HCT116 (cell line): ENCODE measurements at regions not wholly inside any gene's neighbourhood (a gene's known extent, or its start where the extent isn't known, plus 50 kb on each side); places are given as distances from the start of the nearest gene placed in this dataset.

Source experiments
- ATAC-seq: fragments of 200-7000 bp; cut with Tn5 transposase; 2 replicates; pipeline ENCODE4 v1.9.1; 2020; ENCODE audit warnings: mild to moderate bottlenecking, moderate library complexity
- BruUV-seq: library from RNA; stranded (reverse); fragments of 400-500 nt; replicated peaks from 2 replicates; lab custom pipeline; 2021; lab: Mats Ljungman, UMichigan
- CTCF ChIA-PET: fragments of 300-600 bp; sonication (Branson Sonifier 250); formaldehyde crosslinking; loops from one replicate; lab custom pipeline; 2021; ENCODE audit warnings: antibody characterized with exemption; lab: Charles Lee
- POLR2A ChIA-PET: fragments of 300-600, 350-600 bp; sonication (Branson Sonifier 250); formaldehyde crosslinking; loops from one replicate; lab custom pipeline; 2021; ENCODE audit warnings: antibody characterized with exemption; lab: Charles Lee
- RAD21 ChIA-PET, 2 experiments: fragments of 300-600 bp; sonication (Branson Sonifier 250); formaldehyde crosslinking; loops; one replicate each; lab custom pipeline; 2023; ENCODE audit warnings: low total read pairs in 2 of 2; ENCODE audit not compliant: uncharacterized antibody in 2 of 2, unreplicated experiment in 2 of 2, low non-redundant PET in 1 of 2; lab: Charles Lee
- DNase-seq: peaks from one replicate; pipeline ENCODE4 v3.0.0-alpha.2; 2010; ENCODE audit warnings: low read depth, low spot score
- H2AFZ ChIP-seq: fragments of 200-600 bp; shearing (Covaris generic), sonication (generic); 2 replicates; pipeline ENCODE4 v1.6.1; 2017; ENCODE audit warnings: low read depth, mixed run types, mixed read lengths, antibody characterized with exemption, low read length; ENCODE audit not compliant: poor library complexity, severe bottlenecking
- H3K27ac ChIP-seq: 2 replicates; pipeline ENCODE4 v1.5.1; 2012; ENCODE audit warnings: low read depth, low read length
- H3K27me3 ChIP-seq: fragments of 200-600 bp; sonication (generic); 2 replicates; pipeline ENCODE4 v1.6.1; 2016; ENCODE audit warnings: mixed run types, low read length, mixed read lengths; ENCODE audit not compliant: insufficient read depth
- H3K36me3 ChIP-seq, 2 experiments: fragments of 200-500 bp in 1 of 2; fragments of 200-600 bp in 1 of 2; sonication (Bioruptor generic) in 1 of 2; sonication (generic) in 1 of 2; 2 replicates each; pipeline versions ENCODE4 v1.5.1 to v1.6.1; 2014 to 2016; ENCODE audit warnings: low read length in 2 of 2, inconsistent platforms in 1 of 2, mixed read lengths in 1 of 2, mixed run types in 1 of 2; ENCODE audit not compliant: insufficient read depth in 2 of 2, control insufficient read depth in 1 of 2
- H3K4me1 ChIP-seq, 2 experiments: fragments of 200-600 bp in 1 of 2; sonication (generic) in 1 of 2; 2 replicates each; pipeline versions ENCODE4 v1.5.1 to v1.6.1; 2012 to 2017; ENCODE audit warnings: low read length in 2 of 2, inconsistent platforms in 1 of 2, mild to moderate bottlenecking in 1 of 2, mixed read lengths in 1 of 2, mixed run types in 1 of 2, moderate library complexity in 1 of 2; ENCODE audit not compliant: insufficient read depth in 2 of 2, control insufficient read depth in 1 of 2
- H3K4me2 ChIP-seq: fragments of 200-600 bp; sonication (generic); 2 replicates; pipeline ENCODE4 v1.6.1; 2017; ENCODE audit warnings: mixed run types, low read length, mixed read lengths
- H3K4me3 ChIP-seq, 2 experiments: fragments of 200-600 bp in 1 of 2; sonication (generic) in 1 of 2; replicated peaks in 1 of 2; 2 replicates each; pipeline ENCODE4 v1.5.1; 2011 to 2016; ENCODE audit warnings: low read length in 2 of 2, control low read depth in 1 of 2, low read depth in 1 of 2, mild to moderate bottlenecking in 1 of 2, mixed read lengths in 1 of 2, mixed run types in 1 of 2
- H3K79me2 ChIP-seq: fragments of 200-600 bp; sonication (generic); 2 replicates; pipeline ENCODE4 v1.6.1; 2017; ENCODE audit warnings: mild to moderate bottlenecking, mixed run types, low read length, moderate library complexity, mixed read lengths; ENCODE audit not compliant: insufficient read depth
- H3K9ac ChIP-seq: fragments of 200-600 bp; sonication (generic); 2 replicates; pipeline ENCODE4 v1.6.1; 2016; ENCODE audit warnings: low read length, mixed read lengths
- H3K9me2 ChIP-seq: fragments of 200-600 bp; sonication (generic), shearing (Covaris generic); 2 replicates; pipeline ENCODE4 v1.6.1; 2017; ENCODE audit warnings: mixed run types, mild to moderate bottlenecking, moderate library complexity; ENCODE audit not compliant: insufficient read depth
- H3K9me3 ChIP-seq, 2 experiments: fragments of 200-500 bp in 1 of 2; fragments of 200-600 bp in 1 of 2; sonication (Bioruptor generic) in 1 of 2; sonication (generic) in 1 of 2; 2 replicates each; pipeline ENCODE4 v1.6.1; 2014 to 2017; ENCODE audit warnings: low read length in 2 of 2, mixed read lengths in 2 of 2, inconsistent platforms in 1 of 2, low read depth in 1 of 2, mild to moderate bottlenecking in 1 of 2, mixed run types in 1 of 2, moderate library complexity in 1 of 2; ENCODE audit not compliant: control insufficient read depth in 1 of 2, insufficient read depth in 1 of 2
- H4K20me1 ChIP-seq: fragments of 200-600 bp; sonication (generic), shearing (Covaris generic); 2 replicates; pipeline ENCODE4 v1.6.1; 2017; ENCODE audit warnings: mixed run types, mild to moderate bottlenecking, moderate library complexity; ENCODE audit not compliant: insufficient read depth
- CBX3 ChIP-seq: IDR thresholded peaks from 2 replicates; pipeline ENCODE4 v1.6.1; 2012; ENCODE audit warnings: low read depth
- EZH2phosphoT487 ChIP-seq: fragments of 200-600 bp; IDR thresholded peaks from 2 replicates; pipeline ENCODE4 v1.6.1; 2018; ENCODE audit warnings: antibody characterized with exemption, borderline replicate concordance
- FOSL1 ChIP-seq: IDR thresholded peaks from 2 replicates; pipeline ENCODE4 v1.6.1; 2012; ENCODE audit warnings: low read depth
- JUND ChIP-seq: IDR thresholded peaks from 2 replicates; pipeline ENCODE4 v1.6.1; 2012
- SIN3A ChIP-seq: IDR thresholded peaks from 2 replicates; pipeline ENCODE4 v1.6.1; 2012; ENCODE audit warnings: low read depth
- SP1 ChIP-seq: IDR thresholded peaks from 2 replicates; pipeline ENCODE4 v1.6.1; 2012; ENCODE audit warnings: low read depth
- SRF ChIP-seq: IDR thresholded peaks from 2 replicates; pipeline ENCODE4 v1.6.1; 2012; ENCODE audit warnings: low read depth
- ZNF274 ChIP-seq: fragments of 200-500 bp; sonication (Bioruptor generic); IDR thresholded peaks from 2 replicates; pipeline ENCODE4 v1.6.1; 2014; ENCODE audit warnings: mild to moderate bottlenecking, low read depth, low read length, inconsistent platforms
- intact Hi-C: fragments of 100-400 bp; cut with micrococcal nuclease; formaldehyde crosslinking; loops from 2 replicates; pipeline ENCODE4 v1.10.0; 2022
- TF ChIP-seq, protein P1 (sequence below): IDR thresholded peaks from 2 replicates; pipeline ENCODE4 v1.6.1; 2012; ENCODE audit warnings: low read depth
- TF ChIP-seq, protein P2 (sequence below): IDR thresholded peaks from 2 replicates; pipeline ENCODE4 v1.6.1; 2011; ENCODE audit warnings: mild to moderate bottlenecking, low read length, moderate library complexity; ENCODE audit not compliant: insufficient replicate concordance; ENCODE audit errors: extremely low read depth
- TF ChIP-seq, protein P3 (sequence below): IDR thresholded peaks from 2 replicates; pipeline ENCODE4 v1.6.1; 2012

DNA sequence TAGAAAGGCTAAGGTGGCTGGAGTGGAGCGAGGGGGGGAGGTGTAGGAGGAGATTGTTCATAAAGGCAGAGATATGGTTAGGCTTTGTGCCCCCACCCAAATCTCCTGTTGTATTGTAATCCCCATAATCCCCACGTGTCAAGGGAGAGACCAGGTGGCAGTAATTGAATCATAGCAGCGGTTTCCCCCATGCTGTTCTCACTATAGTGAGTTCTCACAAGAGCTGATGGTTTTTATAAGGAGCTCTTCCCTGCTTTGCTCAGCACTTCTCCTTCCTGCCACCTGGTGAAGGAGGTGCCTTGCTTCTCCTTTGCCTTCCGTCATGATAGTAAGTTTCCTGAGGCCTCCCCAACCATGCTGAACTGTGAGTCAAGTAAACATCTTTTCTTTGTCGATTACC is 64.7 kb upstream of the CFAP161 start:
- H3K9ac ChIP-seq: no peak overlapping the region
- H3K36me3 ChIP-seq: no peaks in the 10 kb centered on the region
- H3K4me1 ChIP-seq: no peaks in the 10 kb centered on the region
- ChIA-PET RAD21 (no interaction called here), POLR2A (no interaction called here), CTCF (interaction anchor here (1.0 kb wide), 1 partner anchor 23 kb away, joined by 5 read pairs; no protein-coding TSS in a partner anchor)
- ATAC-seq: no peak
- no peak for DNase-seq
- H3K9me2 ChIP-seq: no peaks in the 10 kb centered on the region
- H3K27me3 ChIP-seq: no peaks in the 10 kb centered on the region
- no peak overlapping the region for H3K4me2 ChIP-seq
- no peak overlapping the region for H3K4me3 ChIP-seq
- H2AFZ ChIP-seq: no peak overlapping the region
- no peaks in the 10 kb centered on the region for H3K79me2 ChIP-seq
- no peaks in the 10 kb centered on the region for H3K9me3 ChIP-seq
- TF ChIP-seq CBX3: no peak
- TF ChIP-seq, protein P1, sequence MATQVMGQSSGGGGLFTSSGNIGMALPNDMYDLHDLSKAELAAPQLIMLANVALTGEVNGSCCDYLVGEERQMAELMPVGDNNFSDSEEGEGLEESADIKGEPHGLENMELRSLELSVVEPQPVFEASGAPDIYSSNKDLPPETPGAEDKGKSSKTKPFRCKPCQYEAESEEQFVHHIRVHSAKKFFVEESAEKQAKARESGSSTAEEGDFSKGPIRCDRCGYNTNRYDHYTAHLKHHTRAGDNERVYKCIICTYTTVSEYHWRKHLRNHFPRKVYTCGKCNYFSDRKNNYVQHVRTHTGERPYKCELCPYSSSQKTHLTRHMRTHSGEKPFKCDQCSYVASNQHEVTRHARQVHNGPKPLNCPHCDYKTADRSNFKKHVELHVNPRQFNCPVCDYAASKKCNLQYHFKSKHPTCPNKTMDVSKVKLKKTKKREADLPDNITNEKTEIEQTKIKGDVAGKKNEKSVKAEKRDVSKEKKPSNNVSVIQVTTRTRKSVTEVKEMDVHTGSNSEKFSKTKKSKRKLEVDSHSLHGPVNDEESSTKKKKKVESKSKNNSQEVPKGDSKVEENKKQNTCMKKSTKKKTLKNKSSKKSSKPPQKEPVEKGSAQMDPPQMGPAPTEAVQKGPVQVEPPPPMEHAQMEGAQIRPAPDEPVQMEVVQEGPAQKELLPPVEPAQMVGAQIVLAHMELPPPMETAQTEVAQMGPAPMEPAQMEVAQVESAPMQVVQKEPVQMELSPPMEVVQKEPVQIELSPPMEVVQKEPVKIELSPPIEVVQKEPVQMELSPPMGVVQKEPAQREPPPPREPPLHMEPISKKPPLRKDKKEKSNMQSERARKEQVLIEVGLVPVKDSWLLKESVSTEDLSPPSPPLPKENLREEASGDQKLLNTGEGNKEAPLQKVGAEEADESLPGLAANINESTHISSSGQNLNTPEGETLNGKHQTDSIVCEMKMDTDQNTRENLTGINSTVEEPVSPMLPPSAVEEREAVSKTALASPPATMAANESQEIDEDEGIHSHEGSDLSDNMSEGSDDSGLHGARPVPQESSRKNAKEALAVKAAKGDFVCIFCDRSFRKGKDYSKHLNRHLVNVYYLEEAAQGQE: no peak
- TF ChIP-seq JUND: no peak
- TF ChIP-seq SIN3A: no peak
- no peak for TF ChIP-seq SP1
- TF ChIP-seq SRF: no peak
- TF ChIP-seq EZH2phosphoT487: no peak
- TF ChIP-seq, protein P2, sequence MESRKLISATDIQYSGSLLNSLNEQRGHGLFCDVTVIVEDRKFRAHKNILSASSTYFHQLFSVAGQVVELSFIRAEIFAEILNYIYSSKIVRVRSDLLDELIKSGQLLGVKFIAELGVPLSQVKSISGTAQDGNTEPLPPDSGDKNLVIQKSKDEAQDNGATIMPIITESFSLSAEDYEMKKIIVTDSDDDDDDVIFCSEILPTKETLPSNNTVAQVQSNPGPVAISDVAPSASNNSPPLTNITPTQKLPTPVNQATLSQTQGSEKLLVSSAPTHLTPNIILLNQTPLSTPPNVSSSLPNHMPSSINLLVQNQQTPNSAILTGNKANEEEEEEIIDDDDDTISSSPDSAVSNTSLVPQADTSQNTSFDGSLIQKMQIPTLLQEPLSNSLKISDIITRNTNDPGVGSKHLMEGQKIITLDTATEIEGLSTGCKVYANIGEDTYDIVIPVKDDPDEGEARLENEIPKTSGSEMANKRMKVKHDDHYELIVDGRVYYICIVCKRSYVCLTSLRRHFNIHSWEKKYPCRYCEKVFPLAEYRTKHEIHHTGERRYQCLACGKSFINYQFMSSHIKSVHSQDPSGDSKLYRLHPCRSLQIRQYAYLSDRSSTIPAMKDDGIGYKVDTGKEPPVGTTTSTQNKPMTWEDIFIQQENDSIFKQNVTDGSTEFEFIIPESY: no peak
- TF ChIP-seq ZNF274: no peak
- TF ChIP-seq, protein P3, sequence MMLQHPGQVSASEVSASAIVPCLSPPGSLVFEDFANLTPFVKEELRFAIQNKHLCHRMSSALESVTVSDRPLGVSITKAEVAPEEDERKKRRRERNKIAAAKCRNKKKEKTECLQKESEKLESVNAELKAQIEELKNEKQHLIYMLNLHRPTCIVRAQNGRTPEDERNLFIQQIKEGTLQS: no peak
- no peak for TF ChIP-seq FOSL1
- no peaks in the 10 kb centered on the region for H4K20me1 ChIP-seq
- intact Hi-C loops: no loop called here
- no TSS peak for BruUV-seq
- no peak overlapping the region for H3K27ac ChIP-seq
